A549 (cell line): ENCODE measurements at regions not wholly inside any gene's neighbourhood (a gene's known extent, or its start where the extent isn't known, plus 50 kb on each side); places are given as distances from the start of the nearest gene placed in this dataset.

ENCODE experiments used
- E2F6 ChIP-seq: IDR thresholded peaks from 2 replicates; pipeline ENCODE4 v1.6.1; 2012; ENCODE audit warnings: low read depth, borderline replicate concordance
- EHMT2 ChIP-seq: fragments of 200-600 bp; sonication (generic); IDR thresholded peaks from 2 replicates; pipeline ENCODE4 v1.6.1; 2016; ENCODE audit warnings: antibody characterized with exemption, low read depth, mild to moderate bottlenecking, moderate library complexity
- GATA3 ChIP-seq: IDR thresholded peaks from 2 replicates; pipeline ENCODE4 v1.6.1; 2012; ENCODE audit warnings: borderline replicate concordance
- MAFK ChIP-seq: fragments of 450-650 bp; IDR thresholded peaks from 2 replicates; pipeline ENCODE4 v1.6.1; 2014; ENCODE audit not compliant: partially characterized antibody
- MAX ChIP-seq: IDR thresholded peaks from 2 replicates; pipeline ENCODE4 v1.6.1; 2012
- POLR2A ChIP-seq: IDR thresholded peaks from 2 replicates; pipeline ENCODE4 v1.6.1; 2012; ENCODE audit warnings: mild to moderate bottlenecking, low read length
- RAD21 ChIP-seq, 2 experiments: fragments of >200 bp in 1 of 2; sonication (Bioruptor Twin) in 1 of 2; formaldehyde crosslinking in 1 of 2; IDR thresholded peaks in 1 of 2; conservative IDR thresholded peaks in 1 of 2; 2 replicates in 1 of 2; 3 replicates in 1 of 2; pipeline ENCODE4 v1.6.1; 2012 to 2018; ENCODE audit warnings: inconsistent platforms in 1 of 2
- RCOR1 ChIP-seq: fragments of 150-350 bp; IDR thresholded peaks from 2 replicates; pipeline ENCODE4 v1.6.1; 2014; ENCODE audit warnings: antibody characterized with exemption, low read length, low read depth
- REST ChIP-seq: fragments of 200-600 bp; sonication (generic); IDR thresholded peaks from 2 replicates; pipeline ENCODE4 v1.6.1; 2016; ENCODE audit warnings: antibody characterized with exemption, mild to moderate bottlenecking, moderate library complexity
- RNF2 ChIP-seq: fragments of 200-600 bp; sonication (generic); IDR thresholded peaks from 2 replicates; pipeline ENCODE4 v1.6.1; 2016; ENCODE audit warnings: low read depth, mild to moderate bottlenecking, antibody characterized with exemption, moderate library complexity, borderline replicate concordance
- TF ChIP-seq, protein P1 (sequence below): fragments of 450-650 bp; IDR thresholded peaks from 2 replicates; pipeline ENCODE4 v1.6.1; 2014; ENCODE audit warnings: antibody characterized with exemption
- TF ChIP-seq, protein P2 (sequence below): fragments of >200 bp; sonication (Bioruptor Twin); formaldehyde crosslinking; IDR thresholded peaks from 3 replicates; pipeline ENCODE4 v1.5.1; 2016

- TF ChIP-seq POLR2A (no peak), RAD21 (conservative IDR thresholded peaks at IDR 0.05 in 1 of 2, IDR thresholded peaks at IDR 0.05 in 1 of 2) (no peak), RNF2 (no peak), E2F6 (no peak), REST (no peak), MAX (no peak), RCOR1 (no peak), GATA3 (no peak), EHMT2 (no peak), MAFK (no peak)
- TF ChIP-seq, protein P1, sequence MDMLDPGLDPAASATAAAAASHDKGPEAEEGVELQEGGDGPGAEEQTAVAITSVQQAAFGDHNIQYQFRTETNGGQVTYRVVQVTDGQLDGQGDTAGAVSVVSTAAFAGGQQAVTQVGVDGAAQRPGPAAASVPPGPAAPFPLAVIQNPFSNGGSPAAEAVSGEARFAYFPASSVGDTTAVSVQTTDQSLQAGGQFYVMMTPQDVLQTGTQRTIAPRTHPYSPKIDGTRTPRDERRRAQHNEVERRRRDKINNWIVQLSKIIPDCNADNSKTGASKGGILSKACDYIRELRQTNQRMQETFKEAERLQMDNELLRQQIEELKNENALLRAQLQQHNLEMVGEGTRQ, result no peak
- TF ChIP-seq, protein P2, sequence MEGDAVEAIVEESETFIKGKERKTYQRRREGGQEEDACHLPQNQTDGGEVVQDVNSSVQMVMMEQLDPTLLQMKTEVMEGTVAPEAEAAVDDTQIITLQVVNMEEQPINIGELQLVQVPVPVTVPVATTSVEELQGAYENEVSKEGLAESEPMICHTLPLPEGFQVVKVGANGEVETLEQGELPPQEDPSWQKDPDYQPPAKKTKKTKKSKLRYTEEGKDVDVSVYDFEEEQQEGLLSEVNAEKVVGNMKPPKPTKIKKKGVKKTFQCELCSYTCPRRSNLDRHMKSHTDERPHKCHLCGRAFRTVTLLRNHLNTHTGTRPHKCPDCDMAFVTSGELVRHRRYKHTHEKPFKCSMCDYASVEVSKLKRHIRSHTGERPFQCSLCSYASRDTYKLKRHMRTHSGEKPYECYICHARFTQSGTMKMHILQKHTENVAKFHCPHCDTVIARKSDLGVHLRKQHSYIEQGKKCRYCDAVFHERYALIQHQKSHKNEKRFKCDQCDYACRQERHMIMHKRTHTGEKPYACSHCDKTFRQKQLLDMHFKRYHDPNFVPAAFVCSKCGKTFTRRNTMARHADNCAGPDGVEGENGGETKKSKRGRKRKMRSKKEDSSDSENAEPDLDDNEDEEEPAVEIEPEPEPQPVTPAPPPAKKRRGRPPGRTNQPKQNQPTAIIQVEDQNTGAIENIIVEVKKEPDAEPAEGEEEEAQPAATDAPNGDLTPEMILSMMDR, result no peak
Measured at GRCh38 chr10:54903745-54904144, 102.7 kb upstream of the PCDH15 start.
